ENCODE measurements at regions not wholly inside any gene's neighbourhood (a gene's known extent, or its start where the extent isn't known, plus 50 kb on each side); places are given as distances from the start of the nearest gene placed in this dataset.
"Not testable (repeated sequence)": the region's sequence is repeated elsewhere in the genome, so short reads cannot be mapped to it uniquely, and the experiment has no call there.

DNA sequence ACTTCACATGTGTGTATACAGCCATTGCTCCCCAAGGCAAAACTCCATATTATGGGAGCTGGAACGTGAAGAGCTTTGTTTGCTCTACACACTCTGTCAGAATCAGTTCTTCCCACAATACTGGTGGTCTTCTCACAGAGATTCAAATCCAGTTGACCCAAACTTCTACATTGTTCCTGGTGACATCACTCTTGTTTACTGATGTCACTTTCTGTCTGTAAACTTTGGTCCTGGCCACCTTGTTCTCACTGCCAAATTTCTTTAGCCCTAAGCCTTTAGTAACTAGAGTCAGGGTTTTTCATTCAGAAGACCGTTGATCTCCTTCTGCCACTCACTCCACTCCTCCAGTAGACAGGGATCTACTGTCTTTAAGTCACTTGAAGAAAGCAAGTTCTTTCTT is 386.0 kb upstream of the ZEB2 start:
- WGBS, 3 donors: 77 to 94% (median 91%) methylated on average over 2 of the region's 2 CpGs
- no peak overlapping the region for H3K27ac ChIP-seq (ENCODE audit: low read depth, low read length)

- WGBS, 3 donors: 83 to 96% (median 92%) methylated on average over 3 of the region's 3 CpGs
- H3K27ac ChIP-seq (ENCODE audit: low read depth, low read length): no peak overlapping the region
These were observed 384.7 kb upstream of the ZEB2 start for GRCh38 chr2:144904612-144905011.

DNA sequence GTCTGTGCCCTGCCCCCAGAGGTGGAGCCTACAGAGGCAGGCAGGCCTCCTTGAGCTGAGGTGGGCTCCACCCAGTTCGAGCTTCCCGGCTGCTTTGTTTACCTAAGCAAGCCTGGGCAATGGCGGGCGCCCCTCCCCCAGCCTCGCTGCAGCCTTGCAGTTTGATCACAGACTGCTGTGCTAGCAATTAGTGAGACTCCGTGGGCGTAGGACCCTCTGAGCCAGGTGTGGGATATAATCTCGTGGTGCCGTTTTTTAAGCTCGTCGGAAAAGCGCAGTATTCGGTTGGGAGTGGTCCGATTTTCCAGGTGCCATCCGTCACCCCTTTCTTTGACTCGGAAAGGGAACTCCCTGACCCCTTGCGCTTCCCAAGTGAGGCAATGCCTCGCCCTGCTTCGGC is 383.1 kb upstream of the ZEB2 start:
- H3K27ac ChIP-seq (ENCODE audit: low read depth, low read length): not testable (repeated sequence)
- WGBS, 3 donors: 74 to 91% (median 87%) methylated on average over 14 to 17 of the region's 19 CpGs

DNA sequence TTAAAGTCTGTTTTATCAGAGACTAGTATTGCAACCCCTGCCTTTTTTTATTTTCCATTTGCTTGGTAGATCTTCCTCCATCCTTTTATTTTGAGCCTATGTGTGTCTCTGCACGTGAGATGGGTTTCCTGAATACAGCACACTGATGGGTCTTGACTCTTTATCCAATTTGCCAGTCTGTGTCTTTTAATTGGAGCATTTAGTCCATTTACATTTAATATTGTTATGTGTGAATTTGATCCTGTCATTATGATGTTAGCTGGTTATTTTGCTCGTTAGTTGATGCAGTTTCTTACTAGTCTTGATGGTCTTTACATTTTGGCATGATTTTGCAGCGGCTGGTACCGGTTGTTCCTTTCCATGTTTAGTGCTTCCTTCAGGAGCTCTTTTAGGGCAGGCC is 381.5 kb upstream of the ZEB2 start:
- not testable (repeated sequence) for H3K27ac ChIP-seq (ENCODE audit: low read depth, low read length)
- 45 to 86% (median 52%) methylated on average over 3 to 4 of the region's 4 CpGs for WGBS, 3 donors

DNA sequence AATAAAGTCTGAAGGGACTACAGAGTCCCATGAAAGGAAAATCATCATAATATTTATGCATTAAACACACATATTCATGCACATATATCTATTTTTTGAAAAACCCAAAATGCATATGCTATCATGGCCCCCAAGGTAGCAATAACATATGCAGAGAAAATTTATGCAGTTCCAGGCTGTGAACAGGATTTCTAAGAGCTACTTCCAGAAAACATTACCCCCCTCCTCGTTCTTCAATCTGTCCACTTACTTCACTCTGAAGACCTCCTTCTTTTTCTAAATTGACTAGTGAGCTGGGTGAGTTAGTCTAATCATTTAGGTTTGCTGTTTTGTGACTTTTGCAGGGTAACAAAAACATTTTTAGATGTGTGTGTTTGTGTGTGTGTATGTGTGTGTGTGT is 376.4 kb upstream of the ZEB2 start:
- no peak overlapping the region for H3K27ac ChIP-seq (ENCODE audit: low read depth, low read length)
- 63 to 78% (median 70%) methylated on average over 1 of the region's 1 CpG for WGBS, 3 donors

DNA sequence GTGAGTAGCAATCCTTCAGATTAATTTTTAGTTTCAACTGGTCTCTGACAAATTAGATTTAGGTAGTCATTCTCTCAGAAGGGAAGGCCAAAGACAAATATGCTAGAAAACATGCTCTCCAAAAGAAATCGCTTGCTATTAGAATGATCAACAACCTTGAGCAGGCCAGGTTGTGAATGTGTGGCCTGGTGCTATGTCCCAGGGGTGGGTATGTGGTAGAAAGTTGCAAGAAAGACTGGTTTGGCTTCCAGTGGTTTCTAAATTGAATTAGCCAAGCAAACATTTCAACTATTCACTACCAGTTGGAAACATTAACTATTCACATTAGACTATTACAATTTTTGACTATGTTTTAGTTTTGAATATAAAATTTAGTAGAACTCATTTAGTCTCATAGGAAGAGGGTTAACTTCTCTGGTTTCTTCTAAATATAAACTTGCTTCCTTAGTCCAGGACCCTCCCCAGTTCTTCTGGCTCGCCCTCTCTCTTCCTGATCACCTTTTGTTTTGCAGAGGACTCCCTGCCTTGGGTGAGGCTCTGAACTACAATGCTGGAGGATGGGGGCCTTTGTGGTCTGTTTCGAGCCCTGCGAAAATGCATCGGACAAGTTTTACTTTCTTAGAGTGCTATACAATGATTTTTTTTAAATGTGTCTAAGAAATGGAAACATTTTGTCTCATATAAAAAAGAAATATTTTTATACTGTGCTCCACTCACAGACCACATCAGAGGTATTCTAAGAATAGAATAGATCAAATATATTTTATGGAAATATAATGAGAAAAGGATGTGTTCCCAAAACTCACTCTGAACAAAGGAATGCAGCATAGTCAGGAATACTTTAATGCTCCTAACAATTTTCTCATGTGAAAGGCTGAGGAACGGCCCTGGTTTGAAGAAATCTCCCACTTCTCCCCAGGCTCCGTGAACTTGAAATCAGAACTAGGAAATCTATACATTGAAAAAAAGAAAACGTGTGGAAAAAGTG is 375.0 kb upstream of the ZEB2 start:
- 71 to 81% (median 79%) methylated on average over 8 of the region's 8 CpGs for WGBS, 3 donors
- no peak overlapping the region for H3K27ac ChIP-seq (ENCODE audit: low read depth, low read length)

- WGBS, 3 donors: 85 to 90% (median 89%) methylated on average over 4 of the region's 4 CpGs
- no peak overlapping the region for H3K27ac ChIP-seq (ENCODE audit: low read depth, low read length)
These were observed 373.5 kb upstream of the ZEB2 start for GRCh38 chr2:144893464-144893863.

GRCh38 chr2:144890828-144891227 is 370.9 kb upstream of the ZEB2 start:
- 28 to 35% (median 29%) methylated on average over 1 of the region's 1 CpG for WGBS, 3 donors
- H3K27ac ChIP-seq (ENCODE audit: low read depth, low read length): no peak overlapping the region

DNA sequence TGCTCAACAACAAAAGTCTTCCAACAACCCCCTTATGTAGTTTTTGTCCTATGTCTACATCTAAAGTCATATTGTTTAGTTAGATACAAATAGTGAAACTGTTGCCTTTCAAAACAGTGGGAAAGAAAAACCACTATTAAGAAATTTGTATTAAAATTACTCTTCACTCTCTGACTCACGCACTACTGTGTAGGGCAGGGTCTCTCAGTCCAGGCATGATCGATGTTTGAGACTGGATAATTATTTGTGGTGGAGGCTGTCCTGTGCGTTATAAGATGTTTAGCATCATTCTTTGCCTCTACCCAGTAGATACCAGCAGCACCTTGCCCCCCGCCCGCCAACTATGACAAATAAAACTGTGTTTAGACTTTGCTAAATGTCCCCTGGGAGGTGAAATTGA is 369.4 kb upstream of the ZEB2 start:
- H3K27ac ChIP-seq (ENCODE audit: low read depth, low read length): no peak overlapping the region
- WGBS, 3 donors: 92 to 96% (median 93%) methylated on average over 5 of the region's 5 CpGs

GRCh38 chr2:144886862-144887261 is 366.9 kb upstream of the ZEB2 start:
- H3K27ac ChIP-seq (ENCODE audit: low read depth, low read length): no peak overlapping the region
- 46 to 62% (median 48%) methylated on average over 3 of the region's 3 CpGs for WGBS, 3 donors

DNA sequence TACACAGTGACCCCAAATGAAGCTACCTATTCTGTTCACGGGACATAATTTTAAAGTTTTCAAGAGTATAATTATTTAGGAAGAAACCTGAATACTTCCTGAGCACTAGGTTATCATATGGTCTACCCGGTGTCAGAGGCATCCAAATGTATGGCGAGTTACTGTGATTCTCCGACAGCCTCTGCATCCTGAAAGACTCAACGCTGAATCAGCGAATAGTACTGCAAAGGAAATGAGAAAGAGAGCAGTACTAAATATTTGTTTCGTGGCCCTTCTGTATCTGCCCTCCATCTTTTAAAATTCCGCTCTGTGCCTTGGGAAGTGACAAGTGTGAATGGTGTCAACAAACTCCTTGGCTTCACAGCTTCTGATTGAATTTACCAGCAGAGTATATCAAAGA is 358.0 kb upstream of the ZEB2 start:
- H3K27ac ChIP-seq (ENCODE audit: low read depth, low read length): no peak overlapping the region
- 91 to 93% (median 93%) methylated on average over 8 of the region's 8 CpGs for WGBS, 3 donors

- WGBS, 3 donors: 82 to 86% (median 84%) methylated on average over 4 of the region's 4 CpGs
- H3K27ac ChIP-seq (ENCODE audit: low read depth, low read length): no peak overlapping the region
These were observed 356.1 kb upstream of the ZEB2 start for GRCh38 chr2:144876013-144876412.

DNA sequence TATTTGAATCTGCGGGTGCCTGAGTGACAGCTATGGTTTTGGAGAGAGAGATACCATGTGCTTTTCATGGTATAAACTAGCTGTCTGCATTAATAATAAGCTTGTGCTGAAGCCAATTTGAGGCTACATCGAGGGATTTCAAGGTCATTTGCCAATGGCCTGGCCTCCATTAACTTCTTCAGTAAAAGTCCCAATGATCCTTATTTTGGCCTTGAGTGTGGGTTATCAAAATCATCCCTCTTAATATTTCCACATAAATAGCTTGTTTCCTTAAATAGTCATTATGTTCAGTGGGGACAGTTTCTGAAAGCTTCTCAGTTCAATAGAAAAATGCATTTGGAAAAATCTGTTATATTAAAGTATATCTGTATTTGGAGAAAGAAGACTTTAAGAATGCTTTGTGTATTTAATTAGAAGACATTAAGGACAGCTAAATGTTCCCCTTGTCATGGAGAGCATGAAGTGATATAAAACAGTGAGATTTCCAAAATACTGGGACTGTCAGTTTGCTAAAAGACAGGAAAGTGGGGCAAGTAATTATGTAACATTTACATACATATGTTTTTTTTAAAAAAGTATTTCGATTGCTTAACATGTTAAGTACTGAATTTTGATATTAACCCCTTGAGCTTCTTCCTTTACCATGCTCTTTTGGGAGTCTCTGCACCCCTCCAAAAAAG is 355.5 kb upstream of the ZEB2 start:
- H3K27ac ChIP-seq (ENCODE audit: low read depth, low read length): no peak overlapping the region
- WGBS, 3 donors: 44 to 59% (median 59%) methylated on average over 3 of the region's 3 CpGs

DNA sequence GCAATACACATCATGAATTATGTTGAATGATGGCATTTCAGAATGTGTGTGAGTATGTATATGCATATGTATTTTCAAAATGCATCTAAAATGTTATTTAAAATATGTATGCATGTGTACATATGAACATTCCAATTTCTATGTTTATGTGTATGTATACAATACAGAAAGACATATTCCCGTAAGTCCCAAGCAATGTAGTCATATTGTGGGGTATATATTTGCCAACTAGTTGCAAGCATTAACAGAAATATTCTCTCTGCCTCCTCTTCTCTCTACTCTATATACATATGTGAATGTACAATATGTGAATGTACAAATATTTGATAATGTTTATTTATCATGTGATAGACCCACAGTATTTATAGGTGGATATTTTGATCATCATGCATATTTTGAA is 345.8 kb upstream of the ZEB2 start:
- WGBS, 3 donors: 98 to 100% (median 100%) methylated on average over 1 of the region's 1 CpG
- no peak overlapping the region for H3K27ac ChIP-seq (ENCODE audit: low read depth, low read length)

GRCh38 chr2:144859716-144860115 is 339.8 kb upstream of the ZEB2 start:
- no peak overlapping the region for H3K27ac ChIP-seq (ENCODE audit: low read depth, low read length)
- 71 to 75% (median 75%) methylated on average over 4 of the region's 4 CpGs for WGBS, 3 donors

GRCh38 chr2:144858211-144858610 is 338.3 kb upstream of the ZEB2 start:
- 72 to 92% (median 83%) methylated on average over 4 of the region's 4 CpGs for WGBS, 3 donors
- no peak overlapping the region for H3K27ac ChIP-seq (ENCODE audit: low read depth, low read length)

- no peak overlapping the region for H3K27ac ChIP-seq (ENCODE audit: low read depth, low read length)
- WGBS, 3 donors: 88 to 96% (median 95%) methylated on average over 4 of the region's 4 CpGs
These were observed 334.7 kb upstream of the ZEB2 start for GRCh38 chr2:144854596-144854995.

DNA sequence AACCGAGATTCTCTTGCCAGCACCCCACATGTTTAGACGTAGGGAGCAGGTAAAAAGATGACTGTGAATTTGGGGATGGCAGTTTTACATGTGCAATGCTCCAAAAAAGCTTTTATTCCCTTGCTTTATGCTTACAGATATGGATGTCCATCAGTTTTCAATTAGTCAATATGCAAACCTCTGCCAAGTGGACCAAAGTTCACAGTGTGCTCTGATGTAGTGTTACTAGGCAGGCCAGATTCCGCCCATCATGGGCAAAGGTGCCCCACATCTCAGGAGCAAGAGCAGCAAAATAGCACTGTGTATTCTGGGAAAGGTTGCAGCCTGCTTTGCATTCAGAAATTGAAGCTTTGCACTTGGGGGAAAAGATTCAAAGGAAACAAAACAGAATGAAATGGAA is 329.7 kb upstream of the ZEB2 start:
- WGBS, 3 donors: 43 to 84% (median 73%) methylated on average over 3 of the region's 3 CpGs
- H3K27ac ChIP-seq (ENCODE audit: low read depth, low read length): no peak overlapping the region

- 84 to 90% (median 87%) methylated on average over 2 of the region's 2 CpGs for WGBS, 3 donors
- H3K27ac ChIP-seq (ENCODE audit: low read depth, low read length): no peak overlapping the region
These were observed 328.5 kb upstream of the ZEB2 start for GRCh38 chr2:144848423-144848822.

All from adipose tissue (tissue), 3 donors.